ENCODE measurements at regions not wholly inside any gene's neighbourhood (a gene's known extent, or its start where the extent isn't known, plus 50 kb on each side); places are given as distances from the start of the nearest gene placed in this dataset.
"Not testable (repeated sequence)": the region's sequence is repeated elsewhere in the genome, so short reads cannot be mapped to it uniquely, and the experiment has no call there.

- TF ChIP-seq CTCF (IDR thresholded peaks at IDR 0.05), result no peak
- ATAC-seq (ENCODE audit: low FRiP score) (no peak), DNase-seq (ENCODE audit: low spot score) (no peak)
Measured at GRCh38 chr18:67385455-67385854, 131.1 kb downstream of the DSEL start.

DNA sequence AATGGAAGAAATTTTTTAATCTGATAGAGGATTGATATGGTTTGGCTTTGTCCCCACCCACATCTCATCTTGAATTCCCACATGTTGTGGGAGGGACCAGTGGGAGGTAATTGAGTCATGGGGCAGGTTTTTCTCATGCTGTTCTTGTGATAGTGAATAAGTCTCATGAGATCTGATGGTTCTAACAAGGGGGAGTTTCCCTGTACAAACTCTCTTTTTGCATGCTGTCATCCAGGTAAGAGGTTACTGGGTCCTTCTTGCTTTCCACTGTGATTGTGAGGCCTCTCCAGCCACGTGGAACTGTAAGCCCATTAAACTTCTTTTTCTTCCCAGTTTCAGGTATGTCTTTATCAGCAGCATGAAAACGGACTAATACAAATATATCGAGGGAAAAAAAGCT is 132.5 kb downstream of the DSEL start:
- DNase-seq (ENCODE audit: low spot score), result not testable (repeated sequence)

GRCh38 chr18:67381608-67382150 is 134.8 kb downstream of the DSEL start:
- no peak for TF ChIP-seq CTCF (IDR thresholded peaks at IDR 0.05)
- ATAC-seq (ENCODE audit: low FRiP score) (no peak), DNase-seq (ENCODE audit: low spot score) (no peak)

More for the DNA sequence above, 132.5 kb downstream of the DSEL start:
- ATAC-seq (ENCODE audit: low FRiP score), result not testable (repeated sequence)

- TF ChIP-seq CTCF (IDR thresholded peaks at IDR 0.05), result no peak
- ATAC-seq (ENCODE audit: low FRiP score) (no peak), DNase-seq (ENCODE audit: low spot score) (no peak)
Measured at GRCh38 chr18:67380867-67381266, 135.7 kb downstream of the DSEL start.

- no peak for DNase-seq (ENCODE audit: low spot score)
- TF ChIP-seq CTCF (IDR thresholded peaks at IDR 0.05), result no peak
- no peak for ATAC-seq (ENCODE audit: low FRiP score)
Measured at GRCh38 chr18:67379981-67380380, 136.5 kb downstream of the DSEL start.

DNA sequence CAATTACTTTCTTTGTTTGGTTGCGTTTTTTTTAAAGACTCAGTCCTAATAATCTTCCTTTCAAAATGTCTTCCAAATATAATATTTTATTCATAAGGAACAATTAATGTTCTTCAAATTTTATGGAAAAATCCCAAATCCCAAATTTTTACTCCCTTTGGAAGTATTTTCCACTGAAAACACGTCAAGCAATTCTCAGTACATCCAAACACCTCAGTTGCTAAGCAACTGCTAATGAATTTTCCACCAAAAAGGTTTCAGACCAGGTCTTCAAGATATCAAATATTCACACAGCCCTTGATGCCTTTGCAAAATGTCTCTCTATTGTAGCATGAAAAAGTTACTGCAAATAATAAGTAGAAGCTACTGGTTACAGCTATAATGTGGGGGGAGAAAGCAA is 140.1 kb downstream of the DSEL start:
- TF ChIP-seq CTCF (IDR thresholded peaks at IDR 0.05), result no peak
- DNase-seq (ENCODE audit: low spot score) (no peak), ATAC-seq (ENCODE audit: low FRiP score) (no peak)

GRCh38 chr18:67373636-67374035 is 142.9 kb downstream of the DSEL start:
- TF ChIP-seq CTCF (IDR thresholded peaks at IDR 0.05), result no peak
- no peak for ATAC-seq (ENCODE audit: low FRiP score)
- DNase-seq (ENCODE audit: low spot score), result no peak

DNA sequence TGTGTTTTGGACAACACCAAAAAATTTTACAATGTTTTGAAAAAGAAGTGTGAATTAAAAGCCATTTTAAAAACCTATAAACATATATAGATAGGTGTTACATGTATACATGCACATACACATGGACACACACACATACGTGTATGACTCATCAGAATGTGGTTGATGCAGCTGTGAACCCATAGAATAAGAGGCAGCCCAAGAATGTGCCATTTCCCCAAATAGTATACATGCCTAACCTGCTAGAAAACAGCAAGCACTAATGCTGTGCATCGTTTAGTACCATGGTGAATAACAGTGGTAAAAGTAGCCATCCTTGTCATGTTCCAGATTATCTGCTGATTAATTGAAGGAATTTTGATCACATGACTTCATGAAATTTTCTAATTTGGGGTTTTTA is 149.0 kb downstream of the DSEL start:
- DNase-seq (ENCODE audit: low spot score) (no peak), ATAC-seq (ENCODE audit: low FRiP score) (no peak)
- TF ChIP-seq CTCF (IDR thresholded peaks at IDR 0.05), result no peak
